ENCODE measurements at regions not wholly inside any gene's neighbourhood (a gene's known extent, or its start where the extent isn't known, plus 50 kb on each side); places are given as distances from the start of the nearest gene placed in this dataset.
"Not testable (repeated sequence)": the region's sequence is repeated elsewhere in the genome, so short reads cannot be mapped to it uniquely, and the experiment has no call there.

GRCh38 chr11:98289617-98290263 is 731.0 kb upstream of the CNTN5 start:
- no peak for DNase-seq

GRCh38 chr11:98296091-98296880 is 724.5 kb upstream of the CNTN5 start:
- no peak for DNase-seq

- no peak for DNase-seq
Measured at GRCh38 chr11:98300719-98301118, 720.0 kb upstream of the CNTN5 start.

DNA sequence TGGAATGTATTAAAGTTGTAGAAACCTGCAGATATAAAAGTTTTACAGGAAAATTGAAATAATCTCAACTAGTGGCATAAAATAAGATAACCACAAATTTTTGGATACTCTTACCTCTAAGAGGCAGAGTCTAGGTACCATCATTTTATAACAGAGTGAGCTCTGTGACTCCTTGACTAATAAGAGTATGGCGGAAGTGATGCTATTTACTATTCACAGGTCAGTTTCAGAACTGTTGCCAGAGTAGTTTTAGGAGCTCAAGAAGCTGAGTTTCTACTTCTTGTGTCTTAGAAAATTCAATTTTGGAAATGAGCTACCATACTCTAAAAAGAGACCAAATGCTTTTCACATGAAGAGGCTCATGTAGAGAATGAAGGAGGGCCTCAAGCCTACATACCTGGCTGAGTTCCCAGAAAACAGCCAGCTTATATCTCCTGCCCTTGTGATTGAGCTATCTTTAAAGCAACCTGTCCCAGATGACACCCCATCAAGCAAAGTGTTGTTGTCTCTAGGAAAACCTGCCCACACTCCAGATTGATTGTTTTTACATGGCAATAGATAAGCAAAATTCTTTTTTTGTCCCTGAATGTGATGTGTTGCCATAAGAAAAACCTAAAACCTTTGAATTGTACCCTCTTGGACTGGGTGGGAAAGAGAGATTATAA is 712.8 kb upstream of the CNTN5 start:
- no peak for DNase-seq

GRCh38 chr11:98330306-98330705 is 690.4 kb upstream of the CNTN5 start:
- not testable (repeated sequence) for DNase-seq

- no peak for DNase-seq
Measured at GRCh38 chr11:98358551-98358950, 662.2 kb upstream of the CNTN5 start.

DNA sequence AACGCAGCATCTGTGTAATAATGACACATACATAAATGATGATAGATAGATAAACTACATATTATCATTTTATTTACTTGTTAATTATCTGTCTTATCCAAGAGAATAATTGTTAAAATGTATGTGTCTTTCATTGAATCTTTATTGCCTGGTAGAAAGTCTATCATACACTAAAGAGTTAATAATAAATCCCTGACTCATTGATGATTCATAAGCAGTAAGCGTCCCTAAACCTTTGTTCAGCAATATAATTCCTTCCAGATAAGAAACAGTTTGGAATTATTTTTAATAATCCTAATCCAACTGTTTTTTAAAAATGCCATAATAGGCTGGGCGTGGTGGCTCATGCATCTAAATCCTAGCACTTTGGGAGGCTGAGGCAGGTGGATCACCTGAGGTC is 655.6 kb upstream of the CNTN5 start:
- no peak for DNase-seq

DNA sequence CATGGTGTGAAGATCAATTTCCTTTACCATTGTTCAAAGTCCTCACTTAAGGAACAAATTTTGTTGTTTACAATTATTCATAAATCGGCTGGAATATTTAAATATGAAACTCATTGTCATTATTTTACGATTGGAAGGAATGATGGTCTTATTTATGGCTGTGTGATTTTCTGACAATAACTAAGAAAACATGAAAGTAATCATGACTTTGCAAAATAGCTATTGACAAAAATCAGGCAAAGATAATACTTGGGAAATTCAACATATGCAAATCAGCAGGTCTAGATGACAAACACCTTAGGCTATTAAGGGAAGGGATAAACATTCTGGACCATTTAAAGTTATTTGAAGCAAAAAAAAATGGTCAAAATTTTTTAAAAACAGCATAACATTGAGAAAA is 654.8 kb upstream of the CNTN5 start:
- no peak for DNase-seq

GRCh38 chr11:98390391-98390790 is 630.4 kb upstream of the CNTN5 start:
- DNase-seq, result no peak

- DNase-seq, result not testable (repeated sequence)
Measured at GRCh38 chr11:98394500-98394899, 626.2 kb upstream of the CNTN5 start.

DNA sequence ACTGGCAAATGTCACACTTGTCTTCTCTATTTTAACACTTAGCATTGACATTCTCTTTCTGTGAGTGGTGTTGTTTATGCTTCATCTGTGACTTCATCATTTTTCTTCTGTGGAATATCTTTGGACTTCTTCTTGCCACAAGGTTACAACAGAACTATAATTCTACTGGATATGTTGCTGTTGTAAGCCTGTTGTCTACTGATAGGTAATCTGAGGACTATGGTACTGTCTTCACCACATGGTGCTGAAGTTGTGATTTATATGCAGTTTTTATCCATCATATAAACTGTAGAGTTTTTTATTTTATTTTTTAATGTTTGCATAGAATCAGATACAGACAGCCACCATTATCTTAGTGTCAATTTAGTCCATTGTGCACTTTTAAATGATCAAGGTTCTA is 622.2 kb upstream of the CNTN5 start:
- DNase-seq, result no peak

DNA sequence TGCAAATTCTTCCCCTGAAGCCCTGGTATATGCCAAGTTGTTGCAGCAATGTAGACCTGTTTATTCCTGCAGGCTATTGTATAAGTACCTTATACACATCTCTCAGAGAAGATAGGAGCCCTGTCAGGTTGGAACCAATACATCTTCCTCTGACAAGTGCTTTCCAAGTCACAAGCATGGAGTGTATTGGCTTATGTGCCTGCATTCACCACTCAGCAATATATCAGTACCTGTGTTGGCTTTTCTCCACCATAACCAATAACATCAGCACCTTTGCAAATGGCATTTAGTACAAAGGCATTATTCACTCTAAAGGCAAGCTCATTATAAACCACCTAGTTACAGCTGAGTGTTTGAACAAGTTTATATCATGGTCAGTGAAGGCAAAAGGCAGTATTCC is 611.7 kb upstream of the CNTN5 start:
- DNase-seq, result no peak

GRCh38 chr11:98411777-98412176 is 609.0 kb upstream of the CNTN5 start:
- no peak for DNase-seq

DNA sequence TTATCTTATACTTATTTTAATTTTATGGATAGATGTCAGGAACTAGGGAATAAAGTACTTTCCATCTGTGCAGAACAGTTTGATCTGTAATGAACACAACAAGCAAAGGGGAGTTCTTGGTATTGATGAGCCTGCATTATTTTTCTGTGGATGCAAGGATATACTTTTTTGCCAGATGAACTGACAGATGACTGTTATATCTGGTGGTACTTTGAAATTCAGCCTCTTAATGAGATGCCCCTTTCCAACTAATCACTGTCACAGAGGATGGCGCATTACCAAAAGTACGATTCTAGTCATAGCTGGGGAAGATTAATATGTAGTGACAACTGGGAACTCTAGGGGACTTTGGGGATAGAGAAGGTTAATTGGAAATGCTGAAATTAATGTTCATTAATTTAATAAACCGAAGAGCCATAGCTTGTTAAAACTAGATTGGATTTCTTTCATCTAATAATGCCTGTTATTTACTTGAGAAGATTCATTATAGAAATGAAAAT is 603.4 kb upstream of the CNTN5 start:
- no peak for DNase-seq

DNA sequence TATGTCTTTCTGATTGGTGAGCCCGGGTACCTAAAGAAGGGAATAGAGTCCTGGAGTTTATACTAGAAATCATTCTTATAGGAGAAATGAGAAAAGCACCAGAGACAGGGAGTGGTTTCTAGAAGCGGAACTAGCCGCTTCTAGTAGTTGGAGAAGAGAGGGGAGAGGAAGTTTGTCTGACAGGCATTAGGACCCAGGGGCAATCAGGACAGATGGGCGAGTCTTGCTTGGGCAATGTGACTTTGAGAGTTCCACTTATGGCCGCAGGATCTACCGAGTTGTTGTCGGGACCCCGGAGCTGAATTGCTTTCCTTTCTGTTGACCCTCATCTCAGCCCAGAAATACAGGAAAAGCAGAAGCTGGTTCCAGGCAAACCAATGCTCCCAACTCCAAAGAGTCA is 596.8 kb upstream of the CNTN5 start:
- DNase-seq, result no peak

DNA sequence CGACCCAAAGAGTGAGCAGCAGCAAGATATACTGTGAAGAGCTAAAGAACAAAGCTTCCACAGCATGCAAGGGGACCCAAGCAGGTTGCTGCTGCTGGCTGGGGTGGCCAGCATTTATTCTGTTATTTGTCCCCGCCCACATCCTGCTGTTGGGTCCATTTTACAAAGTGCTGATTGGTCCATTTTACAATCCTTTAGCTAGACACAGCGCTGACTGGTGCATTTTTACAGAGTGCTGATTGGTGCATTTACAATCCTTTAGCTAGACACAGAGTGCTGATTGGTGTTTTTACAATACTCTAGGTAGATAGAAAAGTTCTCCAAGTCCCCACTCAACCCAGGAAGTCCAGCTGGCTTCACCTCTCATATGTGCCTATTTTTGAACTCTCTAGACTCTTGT is 596.0 kb upstream of the CNTN5 start:
- DNase-seq, result not testable (repeated sequence)

DNA sequence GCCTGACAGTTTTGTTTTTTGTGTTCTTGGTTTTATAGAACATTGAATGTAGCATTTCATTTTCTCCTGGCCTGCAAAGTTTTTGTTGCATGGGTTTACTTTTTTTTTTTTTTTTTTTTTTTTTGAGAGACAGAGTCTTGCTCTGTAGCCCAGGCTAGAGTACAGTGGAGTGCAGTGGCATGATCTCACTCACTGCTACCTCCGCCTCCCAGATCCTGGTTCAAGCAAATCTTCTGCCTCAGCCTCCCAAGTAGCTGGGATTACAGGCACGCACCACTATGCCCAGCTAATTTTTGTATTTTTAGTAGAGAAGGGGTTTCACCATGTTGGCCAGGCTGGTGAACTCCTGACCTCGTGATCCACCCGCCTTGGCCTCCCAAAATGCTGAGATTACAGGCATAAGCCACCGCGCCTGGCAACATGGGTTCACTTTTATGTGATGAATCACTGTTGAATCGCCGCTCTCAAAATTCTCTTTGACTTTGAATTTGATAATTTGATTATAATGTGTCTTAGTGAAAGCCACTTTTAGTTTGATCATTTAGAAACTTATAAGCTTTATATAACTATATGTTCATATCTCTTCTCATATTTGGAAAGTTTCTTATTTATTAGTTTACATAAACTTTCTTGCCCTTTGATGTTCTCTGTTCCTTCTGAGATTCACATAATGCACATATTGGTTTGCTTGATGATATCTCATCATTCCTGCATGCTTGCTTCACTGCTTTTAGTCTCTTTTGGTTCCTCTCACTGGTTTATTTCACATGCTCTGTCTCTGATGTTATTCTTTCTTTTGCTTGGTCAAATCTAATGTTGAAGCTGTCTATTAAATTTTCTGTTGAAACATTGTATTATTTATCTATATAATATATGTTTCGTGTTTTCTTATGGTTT is 589.0 kb upstream of the CNTN5 start:
- DNase-seq, result no peak

DNA sequence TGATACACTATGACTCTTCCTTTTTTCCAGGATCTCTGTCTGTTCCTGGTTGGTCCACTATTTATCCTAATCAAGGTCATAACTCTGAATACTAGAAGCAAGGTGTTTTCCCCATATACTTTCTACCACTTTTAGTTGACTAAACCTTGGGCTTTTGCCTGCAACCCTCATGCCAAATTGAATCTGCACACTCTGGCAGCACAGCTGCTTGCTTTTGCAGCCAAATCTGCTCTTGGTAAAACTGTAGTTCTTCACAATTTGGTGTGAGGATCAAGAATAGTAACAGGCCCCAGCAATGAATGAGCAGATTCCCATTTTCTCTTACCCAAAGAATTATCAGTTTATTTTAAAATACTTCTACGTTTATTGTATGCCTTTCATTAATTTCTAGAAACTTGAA is 586.5 kb upstream of the CNTN5 start:
- no peak for DNase-seq

DNA sequence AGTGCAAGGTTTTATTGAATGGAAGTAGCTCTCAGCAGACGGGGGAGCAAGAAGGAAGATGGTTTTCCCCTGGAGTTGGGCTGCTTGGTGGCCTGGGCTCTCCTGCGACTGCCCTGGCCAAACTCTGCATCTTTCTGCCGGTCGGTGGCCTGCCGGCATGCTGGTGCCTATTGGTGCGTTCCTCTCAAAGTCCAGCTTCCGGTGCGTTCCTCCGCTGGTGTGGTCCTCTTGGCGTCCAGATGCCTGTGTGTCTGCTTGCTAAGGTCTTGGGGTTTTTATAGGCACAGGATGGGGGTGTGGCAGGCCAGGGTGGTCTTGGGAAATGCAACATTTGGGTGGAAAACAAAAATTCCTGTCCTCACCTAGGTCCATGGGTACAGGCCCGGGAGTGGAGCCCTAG is 567.4 kb upstream of the CNTN5 start:
- no peak for DNase-seq

DNA sequence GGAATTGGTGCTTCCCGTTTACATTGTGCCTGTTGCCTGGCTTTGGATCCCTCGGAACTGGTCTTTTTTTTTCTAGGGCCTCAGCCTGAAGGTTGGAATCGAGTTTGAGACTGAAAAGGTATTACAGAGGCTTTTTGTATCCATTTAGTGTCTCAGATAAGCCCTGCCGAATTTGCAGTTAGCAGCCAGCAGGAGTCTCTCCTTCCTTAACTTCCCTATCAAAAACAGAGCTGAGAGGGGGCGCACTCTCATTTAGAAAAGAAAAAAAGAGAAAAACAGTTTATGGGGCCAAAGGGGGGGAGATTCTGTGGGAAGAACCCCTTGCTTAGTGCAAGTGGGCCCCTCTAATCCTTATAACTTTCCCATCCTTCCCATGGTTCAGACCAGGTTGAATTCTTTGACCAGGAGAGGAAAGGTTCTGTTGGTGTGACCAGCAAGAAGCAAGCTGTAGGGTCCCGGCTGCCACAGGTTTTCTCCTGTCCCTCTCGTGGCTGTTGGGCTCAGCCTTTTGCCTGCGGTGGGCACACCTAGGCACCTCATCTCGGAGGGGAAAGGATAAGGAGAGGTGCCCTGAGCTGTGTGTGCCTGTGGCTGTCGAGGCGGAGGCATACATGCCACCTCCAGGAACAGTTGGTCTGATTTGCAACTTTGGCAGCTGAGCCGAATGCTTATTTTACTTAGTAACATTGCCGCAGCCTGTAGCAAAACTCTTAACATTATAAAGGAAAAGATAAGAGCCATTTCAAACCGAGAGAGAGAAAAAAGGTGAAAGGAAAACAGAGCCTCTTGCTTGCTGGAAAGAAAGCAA is 565.0 kb upstream of the CNTN5 start:
- no peak for DNase-seq

GRCh38 chr11:98456308-98456680 is 564.5 kb upstream of the CNTN5 start:
- DNase-seq, result no peak

GRCh38 chr11:98495016-98495415 is 525.7 kb upstream of the CNTN5 start:
- DNase-seq, result no peak
